SU-DHL-6 (cell line): ENCODE measurements at regions not wholly inside any gene's neighbourhood (a gene's known extent, or its start where the extent isn't known, plus 50 kb on each side); places are given as distances from the start of the nearest gene placed in this dataset.

Source experiments
- CTCF ChIP-seq: fragments of 200-600 bp; sonication (generic); IDR thresholded peaks from one replicate; pipeline ENCODE4 v1.5.1; 2017; ENCODE audit warnings: antibody characterized with exemption, mild to moderate bottlenecking, low read length, moderate library complexity; ENCODE audit not compliant: insufficient read depth, poor library complexity, severe bottlenecking
- EZH2phosphoT487 ChIP-seq: fragments of 200-600 bp; sonication (generic), shearing (Covaris generic); conservative IDR thresholded peaks from 2 replicates; pipeline ENCODE4 v1.6.1; 2018; ENCODE audit warnings: mild to moderate bottlenecking, antibody characterized with exemption, low read length, moderate library complexity, mixed read lengths

GRCh38 chr4:137749466-137749865, 217.2 kb upstream of the PCDH18 start:
- no peak for TF ChIP-seq CTCF
- no peak for TF ChIP-seq EZH2phosphoT487
